ENCODE measurements at regions not wholly inside any gene's neighbourhood (a gene's known extent, or its start where the extent isn't known, plus 50 kb on each side); places are given as distances from the start of the nearest gene placed in this dataset.

DNA sequence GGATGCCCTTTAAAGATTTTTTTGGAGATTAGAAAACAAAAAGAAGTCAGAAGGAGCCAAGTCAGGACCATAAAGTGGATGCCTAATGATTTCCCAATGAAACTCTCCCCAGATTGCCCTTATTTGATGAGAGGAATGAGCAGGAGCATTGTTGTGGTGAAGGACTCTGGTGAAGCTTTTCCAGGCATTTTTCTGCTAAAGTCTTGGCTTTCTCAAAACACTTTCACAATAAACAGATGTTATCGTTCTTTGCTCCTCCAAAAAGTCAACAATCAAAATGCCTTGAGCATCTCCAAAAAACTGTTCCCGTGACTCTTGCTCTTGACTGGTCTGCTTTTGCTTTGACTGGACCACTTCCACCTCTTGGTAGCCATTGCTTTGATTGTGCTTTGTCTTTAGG lies 121.8 kb downstream of the CAAP1 start:
- no peak for TF ChIP-seq GABPA (IDR thresholded peaks at IDR 0.05; ENCODE audit: borderline replicate concordance, insufficient read depth, low read length)
- no peak for TF ChIP-seq KDM5A (IDR thresholded peaks at IDR 0.05; ENCODE audit: low read length)
- TF ChIP-seq, protein P1, sequence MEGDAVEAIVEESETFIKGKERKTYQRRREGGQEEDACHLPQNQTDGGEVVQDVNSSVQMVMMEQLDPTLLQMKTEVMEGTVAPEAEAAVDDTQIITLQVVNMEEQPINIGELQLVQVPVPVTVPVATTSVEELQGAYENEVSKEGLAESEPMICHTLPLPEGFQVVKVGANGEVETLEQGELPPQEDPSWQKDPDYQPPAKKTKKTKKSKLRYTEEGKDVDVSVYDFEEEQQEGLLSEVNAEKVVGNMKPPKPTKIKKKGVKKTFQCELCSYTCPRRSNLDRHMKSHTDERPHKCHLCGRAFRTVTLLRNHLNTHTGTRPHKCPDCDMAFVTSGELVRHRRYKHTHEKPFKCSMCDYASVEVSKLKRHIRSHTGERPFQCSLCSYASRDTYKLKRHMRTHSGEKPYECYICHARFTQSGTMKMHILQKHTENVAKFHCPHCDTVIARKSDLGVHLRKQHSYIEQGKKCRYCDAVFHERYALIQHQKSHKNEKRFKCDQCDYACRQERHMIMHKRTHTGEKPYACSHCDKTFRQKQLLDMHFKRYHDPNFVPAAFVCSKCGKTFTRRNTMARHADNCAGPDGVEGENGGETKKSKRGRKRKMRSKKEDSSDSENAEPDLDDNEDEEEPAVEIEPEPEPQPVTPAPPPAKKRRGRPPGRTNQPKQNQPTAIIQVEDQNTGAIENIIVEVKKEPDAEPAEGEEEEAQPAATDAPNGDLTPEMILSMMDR (IDR thresholded peaks at IDR 0.05; ENCODE audit: control extremely low read depth in 1 of 3, insufficient read depth in 1 of 3, low read depth in 1 of 3, low read length in 3 of 3), result no peak
- no peak for TF ChIP-seq POLR2A (IDR thresholded peaks at IDR 0.05; ENCODE audit: control extremely low read depth in 1 of 2, low read depth in 2 of 2, low read length in 2 of 2)
- TF ChIP-seq, protein P2, sequence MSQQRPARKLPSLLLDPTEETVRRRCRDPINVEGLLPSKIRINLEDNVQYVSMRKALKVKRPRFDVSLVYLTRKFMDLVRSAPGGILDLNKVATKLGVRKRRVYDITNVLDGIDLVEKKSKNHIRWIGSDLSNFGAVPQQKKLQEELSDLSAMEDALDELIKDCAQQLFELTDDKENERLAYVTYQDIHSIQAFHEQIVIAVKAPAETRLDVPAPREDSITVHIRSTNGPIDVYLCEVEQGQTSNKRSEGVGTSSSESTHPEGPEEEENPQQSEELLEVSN (IDR thresholded peaks at IDR 0.05), result no peak
- no peak for TF ChIP-seq SRF (IDR thresholded peaks at IDR 0.05; ENCODE audit: low read depth, low read length)
- TF ChIP-seq EZH2 (IDR thresholded peaks at IDR 0.05; ENCODE audit: low read depth, low read length, severe bottlenecking), result no peak
- no peak for TF ChIP-seq TBP (IDR thresholded peaks at IDR 0.05; ENCODE audit: low read depth, low read length)
- TF ChIP-seq GTF2F1 (IDR thresholded peaks at IDR 0.05; ENCODE audit: borderline replicate concordance, low read depth, low read length), result no peak
